HG02610 (cell line): ENCODE measurements at regions not wholly inside any gene's neighbourhood (a gene's known extent, or its start where the extent isn't known, plus 50 kb on each side); places are given as distances from the start of the nearest gene placed in this dataset.

ENCODE experiments used
- ATAC-seq: cut with Tn5 transposase; IDR thresholded peaks from one replicate; pipeline ENCODE4 v1.9.1; 2021; ENCODE audit warnings: mild to moderate bottlenecking, moderate library complexity; ENCODE audit not compliant: unreplicated experiment

DNA sequence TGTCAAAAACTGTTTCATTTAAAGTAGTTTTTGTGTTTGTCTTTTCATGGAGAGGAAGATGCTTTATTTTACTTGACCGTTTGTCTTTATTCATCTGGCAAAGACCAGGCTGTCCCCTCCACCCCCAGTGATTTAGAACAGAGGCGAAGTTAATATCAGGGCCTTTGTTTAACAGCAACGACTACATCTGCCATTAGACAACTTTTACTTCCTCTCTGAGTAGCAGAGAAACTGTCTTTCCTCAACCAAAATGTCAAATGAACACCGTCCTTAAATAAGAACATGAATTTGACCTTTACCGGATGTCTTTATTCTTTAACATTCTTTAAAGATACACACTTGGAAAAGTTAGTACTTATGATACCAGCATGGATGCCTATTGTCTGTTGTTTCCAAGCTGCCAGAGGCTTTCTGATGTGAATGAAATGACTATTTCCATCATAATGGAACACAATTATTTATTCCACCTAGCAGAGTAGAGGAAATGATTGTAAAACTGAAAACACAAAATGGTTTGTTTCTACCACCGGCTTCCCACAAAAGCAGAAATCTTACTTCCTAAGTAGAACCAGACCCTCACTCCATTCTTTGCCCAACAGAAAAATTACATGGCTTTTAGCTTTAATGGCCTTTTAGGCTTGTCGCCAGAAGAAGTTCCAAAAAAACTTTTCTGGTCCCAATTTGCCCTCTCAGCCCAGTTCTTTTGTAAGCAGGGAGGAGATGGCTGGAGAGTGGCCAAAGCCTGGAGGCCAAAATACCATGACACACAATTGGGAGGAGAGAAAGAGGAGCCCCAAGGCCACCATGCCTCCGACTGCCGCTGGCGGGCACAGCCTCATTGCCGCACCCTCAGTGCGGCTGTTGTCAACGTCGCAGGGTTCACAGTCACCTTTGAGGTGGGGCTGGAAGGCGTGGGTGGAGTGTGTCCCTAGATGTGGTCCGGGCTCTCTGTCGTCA, 168.5 kb downstream of the TEX36 start:
- ATAC-seq, result no peak

DNA sequence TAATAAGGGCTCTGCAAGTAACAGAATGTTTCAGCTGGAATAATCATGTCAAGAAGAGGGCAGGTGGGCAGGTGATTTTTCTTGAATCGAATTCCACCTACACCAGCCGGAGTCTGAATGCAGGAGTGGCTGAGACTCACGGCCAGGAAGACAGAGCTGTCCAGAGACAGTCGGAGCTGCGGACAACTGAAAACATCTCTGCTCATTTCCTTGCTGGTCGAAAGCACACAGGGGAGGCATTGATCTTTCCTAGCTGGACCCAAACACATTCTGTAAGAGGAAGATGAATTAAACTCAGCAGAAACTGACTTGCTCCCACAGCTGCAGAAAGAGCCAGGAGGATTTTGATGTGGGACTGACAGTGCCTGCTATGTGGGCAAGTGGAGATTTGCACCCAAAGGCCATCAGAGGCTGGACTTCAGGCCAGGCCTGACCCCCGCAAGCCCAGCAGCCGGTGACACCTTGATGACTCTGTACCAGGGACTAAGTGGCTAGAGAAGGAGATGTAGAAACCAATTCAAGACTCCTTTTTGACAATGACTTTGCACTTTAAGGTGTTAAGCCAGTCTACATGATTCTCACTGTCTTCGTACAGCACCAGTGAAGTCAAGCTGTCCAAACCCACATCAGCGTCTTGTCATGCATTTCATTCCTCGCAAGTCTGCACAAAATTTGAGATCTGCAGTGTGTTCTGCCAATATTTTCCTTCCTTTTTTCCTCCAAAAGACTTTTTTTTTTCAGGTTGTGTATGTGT, 169.4 kb downstream of the TEX36 start:
- no peak for ATAC-seq

DNA sequence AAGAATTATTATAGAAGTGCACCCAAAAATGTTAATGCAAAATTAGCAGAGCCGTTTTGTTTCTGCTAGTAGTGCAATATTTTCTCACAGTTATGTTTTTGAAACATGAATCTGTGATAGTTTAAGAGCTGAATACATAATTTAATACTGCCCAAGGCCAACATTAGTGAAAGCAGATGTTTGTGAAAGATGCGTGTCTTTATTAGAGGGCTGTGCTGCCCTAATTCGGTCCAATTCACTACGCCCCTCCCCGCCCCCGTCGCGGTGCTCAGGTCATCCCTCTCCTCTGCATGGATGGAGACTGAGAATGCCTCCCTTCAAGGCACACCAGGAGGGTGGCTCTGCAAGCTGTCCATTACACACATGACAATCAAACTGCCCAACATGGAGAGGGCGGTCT, 172.0 kb downstream of the TEX36 start:
- ATAC-seq, result no peak

- no peak for ATAC-seq
Observed at GRCh38 chr10:125505648-125506047, 177.3 kb downstream of the TEX36 start.

GRCh38 chr10:125502276-125502675, 180.7 kb downstream of the TEX36 start:
- no peak for ATAC-seq

GRCh38 chr10:125495386-125495785, 187.6 kb downstream of the TEX36 start:
- ATAC-seq, result no peak

- no peak for ATAC-seq
Observed at GRCh38 chr10:125494651-125495239, 188.2 kb downstream of the TEX36 start.

DNA sequence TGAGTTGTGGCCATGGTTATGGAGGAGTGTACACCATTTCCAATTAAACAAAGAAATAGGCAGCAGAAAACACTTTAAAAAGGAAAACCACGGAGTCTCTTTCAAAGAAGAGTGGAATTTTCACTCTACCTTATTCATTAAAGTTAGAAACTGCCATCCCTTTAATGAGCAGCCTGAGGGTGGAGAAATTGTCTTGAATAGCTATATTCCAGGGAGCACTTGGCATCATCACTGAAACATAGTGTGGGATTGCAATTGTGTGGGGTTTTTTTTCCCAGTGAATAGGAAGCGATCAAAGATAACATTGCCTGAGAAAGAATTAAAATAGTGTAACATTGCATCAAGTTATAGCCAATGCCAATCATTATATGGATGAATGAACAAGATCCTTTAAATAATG, 191.6 kb downstream of the TEX36 start:
- ATAC-seq, result no peak

DNA sequence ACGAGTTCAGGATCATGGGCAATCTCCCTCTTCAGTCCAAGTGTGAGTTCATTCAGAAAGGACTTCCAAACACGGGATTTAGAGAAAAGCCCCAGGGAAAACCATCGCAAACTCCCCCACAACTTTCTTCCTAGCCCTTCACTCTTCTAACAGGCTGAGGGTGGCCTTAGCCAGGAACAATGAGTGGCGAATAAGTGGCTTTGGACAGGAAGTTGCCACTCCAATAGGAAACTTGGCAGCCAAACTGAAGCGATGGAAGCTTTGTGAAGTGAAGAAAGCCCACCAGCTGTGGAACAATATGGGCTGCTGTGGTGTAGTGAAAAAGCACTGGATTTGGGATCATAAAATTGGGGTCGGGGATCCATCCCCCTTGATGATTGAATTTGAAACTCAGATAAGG, 193.2 kb downstream of the TEX36 start:
- ATAC-seq, result no peak

GRCh38 chr10:125485665-125486064, 197.3 kb downstream of the TEX36 start:
- ATAC-seq, result no peak

GRCh38 chr10:125484035-125484732, 198.8 kb downstream of the TEX36 start:
- no peak for ATAC-seq

DNA sequence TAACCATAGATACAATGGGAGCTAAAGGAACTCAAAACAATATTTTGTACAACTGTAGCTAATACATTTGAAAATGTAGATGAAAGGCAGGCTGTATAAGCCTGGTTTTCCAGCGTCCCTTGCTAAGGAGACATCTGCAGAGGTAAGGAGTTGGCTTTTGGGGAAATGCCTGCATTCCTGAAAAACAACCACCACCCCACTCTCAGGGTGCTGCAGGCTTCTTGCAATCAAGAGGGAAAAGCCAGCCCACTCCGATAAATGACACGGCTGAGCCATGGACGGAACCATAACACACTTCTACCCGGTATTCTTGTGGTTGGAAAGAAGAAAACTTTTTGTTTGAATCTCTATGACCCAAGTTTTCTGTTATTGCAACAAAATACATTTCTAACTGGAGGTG, 200.3 kb downstream of the TEX36 start:
- no peak for ATAC-seq

DNA sequence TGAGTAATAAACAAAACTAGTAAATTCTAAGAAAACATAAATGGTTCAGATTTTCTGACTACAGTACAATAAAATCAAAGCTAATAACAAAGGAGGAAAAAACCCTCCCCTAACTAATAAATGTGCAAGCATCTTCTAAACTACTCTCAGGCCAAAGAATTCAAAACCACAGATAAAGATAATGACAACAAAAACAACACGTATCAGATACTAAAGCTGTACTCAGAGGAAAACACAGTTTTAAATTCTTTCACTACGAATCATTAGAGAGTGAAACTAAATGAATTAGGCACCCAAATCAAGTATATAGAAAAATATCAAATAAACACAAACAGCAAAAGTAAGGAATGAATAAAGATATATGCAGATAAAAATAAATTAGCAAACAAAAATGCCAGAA, 200.9 kb downstream of the TEX36 start:
- no peak for ATAC-seq

DNA sequence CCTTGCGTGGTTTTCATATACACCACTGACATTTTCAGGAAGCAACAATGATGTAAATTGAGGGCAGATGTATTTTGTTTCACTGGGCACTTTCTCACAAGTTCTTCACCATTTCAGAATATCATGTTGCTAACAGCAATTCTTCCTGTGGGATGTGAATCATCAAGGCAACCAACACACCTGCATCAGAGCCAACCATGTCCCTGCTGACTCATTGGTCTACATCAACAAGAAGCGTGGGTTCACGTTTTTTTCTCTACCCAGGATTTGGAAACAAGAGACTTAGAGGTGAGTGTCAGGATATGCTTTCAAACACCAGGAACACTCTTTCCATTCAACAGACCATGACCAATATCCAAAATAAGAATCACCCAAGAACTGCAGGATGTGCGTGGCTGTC, 203.9 kb downstream of the TEX36 start:
- no peak for ATAC-seq

GRCh38 chr10:125475815-125476214, 207.1 kb downstream of the TEX36 start:
- ATAC-seq, result no peak

- no peak for ATAC-seq
Observed at GRCh38 chr10:125473143-125473793, 209.7 kb downstream of the TEX36 start.

- no peak for ATAC-seq
Observed at GRCh38 chr10:125472010-125472607, 210.9 kb downstream of the TEX36 start.

- no peak for ATAC-seq
Observed at GRCh38 chr10:125468278-125468677, 214.7 kb downstream of the TEX36 start.

- no peak for ATAC-seq
Observed at GRCh38 chr10:125466685-125467084, 216.3 kb downstream of the TEX36 start.

- ATAC-seq, result no peak
Observed at GRCh38 chr10:125462845-125463244, 220.1 kb downstream of the TEX36 start.
